GM11168 (cell line): ENCODE measurements at regions not wholly inside any gene's neighbourhood (a gene's known extent, or its start where the extent isn't known, plus 50 kb on each side); places are given as distances from the start of the nearest gene placed in this dataset.

Experiments used
- in situ Hi-C: fragments of 300-500 bp; cut with MboI; formaldehyde crosslinking; loops from one replicate; pipeline ENCODE4 v1.12.0; 2022; ENCODE audit warnings: low sequenced_read_pairs; ENCODE audit not compliant: unreplicated experiment

DNA sequence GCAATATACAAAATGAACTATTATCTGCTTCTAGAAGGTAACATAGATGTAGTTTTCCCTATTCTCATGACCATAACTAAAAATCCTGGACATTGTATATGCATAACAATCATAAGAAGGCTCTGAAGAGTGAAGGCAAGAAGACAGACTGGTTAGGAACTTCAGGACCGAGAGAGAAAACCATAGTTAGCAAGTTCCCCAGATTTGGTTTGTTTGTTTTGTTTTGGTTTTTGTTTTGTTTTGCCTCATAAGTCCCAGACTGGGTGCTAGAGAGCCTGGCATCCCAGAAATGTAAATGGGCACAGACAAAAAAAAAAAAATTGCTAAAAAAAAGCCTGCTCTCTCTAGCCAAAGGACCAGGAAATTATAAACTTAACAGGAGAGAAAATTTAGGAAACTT is 192.2 kb upstream of the FBXO11 start:
- in situ Hi-C loops, result no loop called here

DNA sequence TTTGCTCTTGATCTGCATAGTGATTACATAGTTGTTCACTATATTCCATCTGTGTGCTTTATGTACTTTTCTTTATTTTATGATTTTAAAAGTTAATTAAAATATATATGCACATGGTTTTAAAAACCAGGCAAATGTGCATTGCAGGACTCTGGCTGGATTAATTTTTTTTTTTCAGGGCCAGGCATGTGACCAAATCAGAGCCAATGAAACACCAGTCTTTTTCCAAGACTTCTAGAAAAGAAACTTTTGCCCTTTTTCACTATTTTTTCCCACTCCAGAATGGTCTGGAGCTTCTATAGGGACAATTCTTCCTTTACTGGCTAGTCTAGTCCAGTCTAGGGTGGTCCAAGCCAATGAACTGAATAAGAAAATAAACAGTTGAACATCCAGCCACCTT is 198.1 kb upstream of the FBXO11 start:
- in situ Hi-C loops, result no loop called here

DNA sequence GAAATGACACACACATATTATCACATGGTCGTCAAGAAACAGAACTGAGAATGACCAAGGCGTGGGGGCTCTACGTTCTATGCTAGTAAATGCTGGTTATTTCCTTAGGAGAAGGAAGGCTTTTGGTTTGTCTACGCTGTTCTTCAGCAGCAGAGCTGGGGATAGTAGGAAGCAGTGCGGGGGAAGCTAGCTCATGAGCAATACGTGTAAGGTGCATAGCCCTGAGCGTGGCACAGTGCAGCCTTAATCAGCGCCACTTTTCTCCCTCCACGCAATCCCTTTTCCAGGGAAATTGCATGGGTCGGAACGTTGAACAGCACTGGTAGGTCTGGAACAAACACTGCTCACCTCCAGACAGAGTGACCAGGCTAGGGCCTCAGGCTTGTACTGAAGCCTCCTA is 199.6 kb upstream of the FBXO11 start:
- in situ Hi-C loops, result no loop called here

DNA sequence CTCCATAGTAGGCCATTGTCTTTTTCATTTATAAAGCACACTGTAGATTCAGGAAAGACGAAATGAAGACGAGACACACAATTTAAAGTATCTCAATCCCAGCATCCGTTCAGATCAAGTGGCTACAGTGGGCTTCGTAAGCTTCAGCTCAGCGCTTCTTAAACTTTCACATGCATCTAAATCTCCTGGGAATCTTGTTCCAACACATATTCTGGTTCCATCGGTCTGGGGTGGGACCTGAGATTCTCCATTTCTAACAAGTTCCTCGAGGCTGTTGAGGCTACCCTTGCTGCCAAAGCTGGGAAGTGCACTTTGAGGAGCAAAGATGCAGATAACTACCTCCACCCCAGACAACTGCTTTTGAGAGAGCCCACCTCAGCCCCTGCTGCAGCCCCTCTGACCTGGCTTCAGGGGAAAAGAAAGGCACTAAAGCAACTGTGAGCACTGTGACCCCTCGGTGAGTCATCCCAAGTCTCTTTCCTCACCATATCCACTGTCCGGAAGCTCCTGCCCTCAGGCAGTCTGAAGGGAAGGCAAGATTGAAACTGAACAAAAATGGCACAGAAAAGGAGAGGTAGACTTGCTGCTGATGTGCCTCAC is 201.1 kb upstream of the FBXO11 start:
- in situ Hi-C loops, result no loop called here

DNA sequence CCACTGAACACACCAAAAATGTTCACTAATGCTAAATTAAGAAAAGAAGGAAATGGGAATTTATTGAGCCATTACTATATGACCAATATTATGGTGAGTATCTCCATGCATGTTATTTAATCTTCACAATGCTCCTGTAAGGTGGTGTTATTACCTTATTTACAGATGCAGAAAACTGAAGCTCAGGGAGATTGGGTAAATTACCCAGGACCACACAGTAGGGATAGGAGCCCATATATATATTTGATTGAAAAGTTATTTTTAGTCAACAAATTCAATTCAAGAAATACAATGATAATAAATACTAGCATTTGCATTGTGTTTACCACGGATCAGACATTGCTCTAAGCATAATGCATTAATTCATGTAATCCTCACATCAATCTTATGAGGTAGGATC is 202.2 kb upstream of the FBXO11 start:
- in situ Hi-C loops, result no loop called here

DNA sequence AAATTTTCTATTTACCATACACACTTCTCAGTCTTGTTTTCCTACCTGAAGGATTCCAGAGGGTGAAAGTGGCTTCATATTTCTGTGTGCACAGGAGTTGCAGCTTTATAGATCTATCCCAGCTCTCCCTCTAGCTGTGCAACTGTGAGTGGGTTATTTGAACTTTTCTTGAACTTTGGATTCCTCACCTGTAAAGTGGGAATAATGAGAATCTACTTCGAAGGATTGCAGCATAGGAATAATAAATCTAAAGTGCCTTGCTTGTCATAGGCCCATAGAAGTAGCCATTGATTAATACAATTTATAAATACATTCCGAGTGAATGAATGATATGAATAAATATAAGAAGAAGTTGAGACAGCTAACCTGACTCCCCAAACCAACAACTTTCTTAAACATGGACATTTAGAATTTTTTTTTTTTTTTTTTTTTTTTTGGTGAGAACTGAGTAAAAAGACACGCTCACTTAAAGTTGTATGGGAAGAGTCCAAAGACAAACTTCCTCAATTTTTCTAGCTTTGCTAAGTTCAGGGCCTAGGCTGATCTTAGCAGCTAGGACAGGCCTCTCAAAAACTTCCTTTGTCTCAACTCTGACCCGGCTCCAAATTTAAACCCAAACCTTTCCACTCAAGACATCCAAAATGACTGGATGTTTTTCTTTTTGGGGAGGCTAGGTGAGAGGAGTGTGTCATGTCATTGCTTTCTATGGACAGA is 203.3 kb upstream of the FBXO11 start:
- in situ Hi-C loops, result no loop called here

DNA sequence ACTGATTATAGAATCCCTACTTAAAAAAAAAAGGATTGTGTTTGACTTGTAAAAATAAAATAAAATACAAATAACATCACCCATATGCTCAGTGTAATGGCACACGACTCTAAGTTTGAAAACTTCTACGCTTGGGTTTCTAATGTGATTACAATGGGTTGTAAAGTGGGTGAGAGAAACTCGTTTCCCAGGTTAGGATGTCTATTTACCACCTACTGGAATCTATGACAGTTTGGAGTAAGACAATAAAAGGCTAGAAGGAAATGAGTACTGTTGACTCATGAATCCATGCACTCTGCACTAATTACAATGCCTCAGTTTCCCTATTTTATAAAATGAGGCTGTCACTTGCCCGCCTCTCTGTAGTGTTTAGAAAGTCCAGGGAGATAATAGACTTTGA is 204.0 kb upstream of the FOXN2 start:
- in situ Hi-C loops, result no loop called here

DNA sequence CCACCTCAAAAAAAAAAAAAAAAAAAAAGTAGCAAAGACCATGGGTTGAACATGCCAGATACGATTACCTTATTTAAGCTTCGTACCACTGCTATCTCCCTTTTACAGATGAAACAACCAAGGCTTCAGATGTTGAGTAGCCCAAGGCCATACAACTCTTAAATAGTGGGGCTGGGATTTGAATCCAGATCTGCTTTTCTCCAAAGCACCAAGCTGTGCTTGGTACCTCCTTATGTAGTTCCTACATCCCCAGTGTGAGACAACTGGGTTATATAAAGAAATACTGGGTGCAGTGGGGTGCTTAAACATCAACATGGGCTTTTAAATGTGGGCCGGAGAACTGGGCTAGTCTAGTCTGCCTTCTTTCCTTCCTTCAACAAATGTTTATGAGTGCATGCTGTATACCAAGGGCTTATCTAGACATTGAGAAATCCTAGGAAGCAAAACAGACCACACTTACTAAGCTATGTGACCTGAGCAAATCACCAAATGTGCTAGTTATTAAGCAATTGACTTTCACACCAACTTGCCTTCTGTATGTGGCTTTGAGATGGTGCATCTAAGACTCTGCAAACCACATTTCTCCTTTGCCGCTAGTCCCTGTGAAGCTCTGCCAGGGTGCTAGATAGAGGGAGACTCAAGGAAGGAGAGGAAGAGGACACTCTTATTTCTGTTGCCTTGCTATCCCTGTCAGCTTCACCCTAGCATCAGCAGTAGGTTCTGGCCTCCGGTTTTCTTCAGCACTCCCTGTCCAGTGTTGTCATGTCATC is 201.4 kb upstream of the FOXN2 start:
- in situ Hi-C loops, result no loop called here

DNA sequence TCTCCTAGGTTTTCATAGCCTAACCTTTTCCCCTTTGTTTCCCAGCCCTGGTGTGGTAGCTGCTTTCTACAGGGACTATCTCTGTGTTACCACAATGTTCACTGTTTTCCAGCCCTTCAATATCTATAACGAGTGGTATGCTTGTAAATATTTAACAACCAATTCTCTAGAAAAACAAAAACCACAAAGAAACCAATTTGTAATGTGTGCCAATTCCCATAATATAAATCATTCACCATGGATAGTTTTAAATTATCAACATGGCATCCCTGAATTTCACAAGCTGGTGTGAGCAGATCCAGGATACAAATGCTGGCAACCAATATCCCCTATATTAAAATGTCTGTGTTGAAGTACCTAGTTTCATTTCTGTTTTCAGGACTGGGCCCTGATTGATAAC is 200.7 kb upstream of the FOXN2 start:
- in situ Hi-C loops, result no loop called here

DNA sequence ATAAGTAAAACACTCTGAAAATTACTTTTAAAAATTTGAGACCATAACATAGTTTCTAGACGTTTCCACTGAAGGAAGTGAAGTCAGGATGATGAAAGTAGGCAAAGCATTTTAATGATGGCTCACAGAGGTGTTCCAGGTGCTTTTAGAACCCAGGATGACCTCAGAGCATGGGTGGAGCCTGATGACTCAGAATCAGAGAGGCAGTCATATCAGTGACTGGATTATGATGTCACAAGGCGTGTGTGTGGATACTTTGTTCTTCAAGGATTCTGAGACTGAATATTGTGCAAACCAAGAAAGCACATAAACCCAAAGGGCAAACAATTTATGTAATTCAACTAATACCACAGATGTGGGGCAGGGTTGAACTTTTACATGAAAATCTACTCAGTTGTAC is 200.2 kb upstream of the FOXN2 start:
- in situ Hi-C loops, result no loop called here

DNA sequence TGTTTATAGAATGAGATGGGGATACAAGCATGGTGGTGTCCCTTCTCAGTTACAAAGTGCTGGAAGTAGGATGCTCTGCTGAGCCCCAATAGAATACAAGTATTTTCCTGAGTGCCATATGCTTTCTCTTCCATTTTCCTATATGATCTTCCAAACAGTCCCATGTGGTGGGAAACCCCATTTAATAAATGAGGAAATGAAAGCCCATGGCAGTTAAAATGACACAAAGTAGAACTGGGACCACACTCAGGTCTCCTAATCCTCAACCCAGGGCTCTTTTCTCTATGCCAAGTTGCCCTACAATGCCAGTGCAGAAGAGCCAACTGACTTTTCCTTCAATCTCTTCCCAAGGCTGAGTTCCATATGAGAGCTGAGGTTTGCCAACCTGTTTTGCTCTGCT is 198.0 kb upstream of the FOXN2 start:
- in situ Hi-C loops, result no loop called here

DNA sequence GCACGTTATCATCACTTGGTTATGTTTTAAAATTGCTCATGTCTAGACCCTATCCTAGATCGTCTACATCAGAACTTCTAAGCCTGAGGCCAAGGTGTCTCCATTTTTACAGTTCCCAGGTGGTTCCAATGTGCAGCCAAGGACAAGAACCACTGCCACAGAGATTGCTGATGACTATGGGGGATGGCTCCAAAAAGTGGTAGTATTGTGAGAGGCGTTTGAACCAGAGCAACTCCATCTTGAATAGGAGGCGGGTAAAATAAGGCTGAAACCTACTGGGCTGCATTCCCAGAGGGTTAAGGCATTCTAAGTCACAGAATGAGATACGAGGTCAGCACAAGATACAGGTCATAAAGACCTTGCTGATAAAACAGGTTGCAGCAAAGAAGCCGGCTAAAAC is 195.6 kb upstream of the FOXN2 start:
- in situ Hi-C loops, result no loop called here

DNA sequence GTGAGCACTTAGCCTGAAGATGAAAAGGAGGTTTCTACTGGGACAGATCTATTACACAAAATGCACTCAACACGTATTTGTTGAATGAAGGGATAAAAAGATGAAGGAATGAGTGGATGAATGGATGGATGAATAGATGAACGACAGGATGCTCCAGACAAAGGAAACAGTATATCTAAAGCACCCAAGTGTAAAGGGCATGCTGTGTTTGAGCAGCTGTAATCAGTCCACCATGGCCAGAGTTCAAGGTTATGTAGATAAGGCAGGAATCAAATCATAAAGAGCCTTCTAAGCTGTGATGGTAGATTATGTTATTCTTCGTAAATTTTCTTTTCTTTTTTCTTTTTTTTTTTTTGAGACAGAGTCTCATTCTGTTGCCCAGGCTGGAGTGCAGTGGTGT is 194.4 kb upstream of the FOXN2 start:
- in situ Hi-C loops, result loop anchor here (10.0 kb wide), 1 partner anchor 85 kb away; no protein-coding TSS in a partner anchor

DNA sequence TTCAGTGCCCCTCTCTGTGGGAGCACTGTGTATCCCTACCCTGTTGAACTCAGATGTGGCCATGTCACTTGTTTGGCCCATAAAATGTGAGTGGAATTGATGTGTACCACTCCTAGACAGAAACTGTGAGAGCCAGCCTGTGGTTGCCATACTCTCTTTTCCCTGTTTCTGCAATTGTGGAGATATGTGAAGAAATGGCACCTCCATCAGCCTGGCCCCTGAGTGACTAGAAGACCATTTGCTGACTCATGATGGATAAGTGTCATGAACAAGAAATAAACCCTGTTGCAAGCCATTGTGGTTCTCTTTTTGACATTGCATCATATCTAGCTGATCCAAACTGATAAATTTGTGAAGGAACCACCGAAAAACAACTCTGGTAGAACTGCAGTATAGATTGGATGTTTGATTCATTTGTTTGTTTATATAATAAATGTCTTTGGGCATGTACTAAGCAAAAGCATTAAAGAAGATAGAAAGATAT is 193.7 kb upstream of the FOXN2 start:
- in situ Hi-C loops, result loop anchor here (10.0 kb wide), 1 partner anchor 84 kb away; no protein-coding TSS in a partner anchor

DNA sequence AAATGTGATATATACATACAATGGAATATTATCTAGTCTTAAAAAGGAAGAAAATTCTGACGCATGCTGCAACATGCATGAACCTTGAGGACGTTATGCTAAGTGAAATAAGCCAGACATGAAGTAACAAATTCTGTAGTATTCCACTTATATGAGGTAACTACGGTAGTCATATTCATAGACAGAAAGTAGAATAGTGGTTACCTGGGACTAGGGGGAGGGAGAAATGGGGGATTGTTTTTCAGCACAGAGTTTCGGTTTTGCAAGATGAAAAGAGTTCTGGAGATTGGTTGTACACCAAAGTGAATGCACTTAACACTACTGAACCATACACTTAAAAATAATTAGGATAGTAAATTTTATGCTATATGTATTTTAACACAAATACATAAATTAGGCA is 192.3 kb upstream of the FOXN2 start:
- in situ Hi-C loops, result loop anchor here (10.0 kb wide), 1 partner anchor 83 kb away; no protein-coding TSS in a partner anchor

DNA sequence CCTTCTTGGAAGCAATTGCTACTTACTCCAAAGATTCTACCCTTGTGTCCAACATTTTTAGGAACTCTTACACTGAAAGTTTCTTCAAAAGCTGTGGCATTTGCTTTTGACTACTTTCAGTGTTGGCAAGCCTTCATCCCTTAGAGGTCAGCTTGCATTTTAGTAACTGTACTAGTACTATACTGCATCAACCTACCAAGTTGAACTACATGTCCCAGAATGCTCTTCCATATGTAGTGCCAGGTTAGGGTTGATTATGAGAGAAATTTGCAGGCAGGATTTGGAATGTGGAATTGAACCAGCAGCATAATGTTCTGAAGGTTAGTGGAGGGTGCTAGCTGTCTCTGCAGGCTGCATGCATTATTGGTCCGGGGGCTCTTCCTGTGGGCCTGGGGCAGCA is 189.9 kb upstream of the FOXN2 start:
- in situ Hi-C loops, result loop anchor here (10.0 kb wide), 1 partner anchor 80 kb away; no protein-coding TSS in a partner anchor

DNA sequence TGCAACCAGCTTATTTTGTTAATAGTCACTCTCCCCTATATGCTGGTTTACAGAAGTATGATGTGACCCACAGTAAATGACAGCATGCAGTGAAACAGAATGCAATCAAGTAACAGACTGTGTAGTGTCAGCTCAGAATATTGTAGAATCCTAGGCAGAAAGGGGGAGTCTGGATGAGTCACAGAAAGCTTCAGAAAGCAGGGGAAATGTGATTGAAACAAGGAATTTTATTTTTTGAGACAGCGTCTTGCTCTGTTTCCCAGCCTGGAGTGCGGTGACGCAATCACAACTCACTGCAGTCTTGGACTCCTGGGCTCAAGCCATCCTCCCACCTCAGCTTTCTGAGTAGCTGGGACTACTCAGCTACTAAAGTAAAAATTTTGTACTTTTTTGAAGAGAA is 188.3 kb upstream of the FOXN2 start:
- in situ Hi-C loops, result loop anchor here (10.0 kb wide), 1 partner anchor 79 kb away; no protein-coding TSS in a partner anchor

DNA sequence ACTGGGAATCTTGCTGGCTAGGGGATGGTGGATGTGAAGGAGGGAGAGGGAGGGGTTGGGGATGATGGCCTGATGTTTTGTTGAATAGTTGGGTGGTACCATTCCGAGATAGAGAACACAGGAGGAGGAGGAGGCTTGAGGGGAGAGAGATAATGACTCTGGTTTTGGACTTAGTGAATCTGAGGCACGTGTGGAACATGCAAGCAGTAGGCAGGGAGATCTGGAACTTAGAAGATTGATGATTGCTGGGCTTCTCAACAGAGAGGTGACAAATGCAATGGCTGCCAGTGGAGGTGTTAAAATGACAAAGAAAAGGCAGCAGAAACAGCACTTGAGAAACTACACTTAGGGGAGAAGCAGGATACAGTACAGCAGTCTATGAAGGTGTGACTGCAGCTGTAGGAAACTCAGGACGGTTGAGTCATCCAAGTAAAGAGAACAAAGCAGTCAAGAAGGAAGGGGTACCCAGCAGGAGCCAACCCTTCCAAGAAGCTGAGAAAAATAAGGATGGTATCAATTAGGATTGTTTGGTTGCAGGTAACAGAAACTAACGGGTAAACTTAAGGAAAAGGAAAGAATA is 186.8 kb upstream of the FOXN2 start:
- in situ Hi-C loops, result loop anchor here (10.0 kb wide), 1 partner anchor 77 kb away; no protein-coding TSS in a partner anchor

DNA sequence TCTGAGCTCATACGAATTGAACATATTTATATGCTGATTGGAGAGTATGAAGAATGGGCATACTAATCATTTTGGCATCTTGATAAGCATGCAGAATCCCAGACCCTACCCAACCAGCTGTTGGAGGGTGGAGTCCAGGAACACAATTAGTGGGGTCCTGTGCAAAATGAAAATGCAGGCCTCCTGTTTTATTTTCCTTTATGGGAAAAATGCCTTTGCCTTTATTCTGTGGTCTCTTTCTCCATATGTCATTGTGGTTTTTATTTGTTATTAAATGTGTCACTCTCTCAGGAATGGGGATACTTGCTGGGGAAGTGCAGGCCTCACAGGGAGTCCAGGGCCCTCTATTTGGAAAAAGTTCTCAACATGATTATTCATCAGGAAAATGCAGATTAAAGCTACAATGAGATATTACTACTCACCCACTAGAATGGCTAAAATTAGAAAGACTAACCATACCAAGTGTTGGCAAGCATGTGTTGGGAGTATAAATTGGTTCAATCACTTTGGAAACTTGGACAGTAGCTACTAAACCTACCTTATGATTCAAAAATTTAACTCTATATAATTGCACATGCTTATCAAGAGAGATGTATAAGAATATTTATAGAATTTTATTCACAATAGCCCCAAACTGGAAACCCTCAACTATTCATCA is 185.1 kb upstream of the FOXN2 start:
- in situ Hi-C loops, result loop anchor here (10.0 kb wide), 1 partner anchor 75 kb away; no protein-coding TSS in a partner anchor
